VCaP (cell line): ENCODE measurements at regions not wholly inside any gene's neighbourhood (a gene's known extent, or its start where the extent isn't known, plus 50 kb on each side); places are given as distances from the start of the nearest gene placed in this dataset.

Experiments
- H3K27ac ChIP-seq: fragments of 450-650 bp; 2 replicates; pipeline ENCODE4 v1.5.1; 2017
- TF ChIP-seq, protein P1 (sequence below): fragments of 450-650 bp; conservative IDR thresholded peaks from 2 replicates; pipeline ENCODE4 v1.5.1; 2017; ENCODE audit warnings: mild to moderate bottlenecking, moderate library complexity

DNA sequence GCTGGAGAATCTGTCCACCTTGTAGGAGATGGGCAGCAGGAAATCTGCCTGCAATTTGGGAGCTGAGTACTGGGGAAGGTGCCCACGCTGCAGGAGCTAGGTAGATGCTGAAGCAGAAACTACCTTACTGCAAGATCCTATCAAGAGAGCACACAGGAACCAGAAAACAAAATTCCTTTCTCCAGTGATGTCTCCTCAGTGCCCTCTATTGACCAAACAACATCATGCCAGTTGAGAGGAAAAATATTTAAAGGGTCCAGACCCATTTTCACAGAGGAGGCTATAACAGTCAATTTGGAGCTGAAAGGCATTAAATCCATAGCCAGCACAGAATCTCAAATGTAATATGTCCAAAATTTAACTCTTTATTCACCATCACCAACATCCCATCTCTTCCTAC is 406.8 kb downstream of the SLITRK2 start:
- no peak overlapping the region for H3K27ac ChIP-seq
- TF ChIP-seq, protein P1, sequence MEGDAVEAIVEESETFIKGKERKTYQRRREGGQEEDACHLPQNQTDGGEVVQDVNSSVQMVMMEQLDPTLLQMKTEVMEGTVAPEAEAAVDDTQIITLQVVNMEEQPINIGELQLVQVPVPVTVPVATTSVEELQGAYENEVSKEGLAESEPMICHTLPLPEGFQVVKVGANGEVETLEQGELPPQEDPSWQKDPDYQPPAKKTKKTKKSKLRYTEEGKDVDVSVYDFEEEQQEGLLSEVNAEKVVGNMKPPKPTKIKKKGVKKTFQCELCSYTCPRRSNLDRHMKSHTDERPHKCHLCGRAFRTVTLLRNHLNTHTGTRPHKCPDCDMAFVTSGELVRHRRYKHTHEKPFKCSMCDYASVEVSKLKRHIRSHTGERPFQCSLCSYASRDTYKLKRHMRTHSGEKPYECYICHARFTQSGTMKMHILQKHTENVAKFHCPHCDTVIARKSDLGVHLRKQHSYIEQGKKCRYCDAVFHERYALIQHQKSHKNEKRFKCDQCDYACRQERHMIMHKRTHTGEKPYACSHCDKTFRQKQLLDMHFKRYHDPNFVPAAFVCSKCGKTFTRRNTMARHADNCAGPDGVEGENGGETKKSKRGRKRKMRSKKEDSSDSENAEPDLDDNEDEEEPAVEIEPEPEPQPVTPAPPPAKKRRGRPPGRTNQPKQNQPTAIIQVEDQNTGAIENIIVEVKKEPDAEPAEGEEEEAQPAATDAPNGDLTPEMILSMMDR = no peak; the same call in 1 of the 2 replicates

DNA sequence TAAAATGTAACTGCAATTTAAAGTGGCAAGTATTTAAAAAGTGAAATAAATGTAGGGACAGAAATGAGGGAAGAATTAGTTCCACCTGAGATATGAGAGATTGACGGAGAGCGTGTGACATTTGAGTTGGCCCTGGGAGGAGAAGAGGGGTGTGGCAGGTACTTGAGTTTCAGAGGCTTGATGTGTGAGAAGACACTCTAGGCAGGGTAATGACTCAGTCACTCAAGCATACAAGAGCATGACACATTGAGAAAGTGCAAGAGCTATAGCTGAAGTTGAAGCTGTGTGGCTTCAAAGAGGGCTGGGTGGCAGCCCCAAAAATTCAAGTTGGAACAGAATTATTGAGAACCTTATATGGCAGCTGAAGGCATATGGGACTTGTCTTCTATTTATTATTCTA is 420.5 kb downstream of the SLITRK2 start:
- H3K27ac ChIP-seq = no peak overlapping the region
- TF ChIP-seq, protein P1 = no peak

DNA sequence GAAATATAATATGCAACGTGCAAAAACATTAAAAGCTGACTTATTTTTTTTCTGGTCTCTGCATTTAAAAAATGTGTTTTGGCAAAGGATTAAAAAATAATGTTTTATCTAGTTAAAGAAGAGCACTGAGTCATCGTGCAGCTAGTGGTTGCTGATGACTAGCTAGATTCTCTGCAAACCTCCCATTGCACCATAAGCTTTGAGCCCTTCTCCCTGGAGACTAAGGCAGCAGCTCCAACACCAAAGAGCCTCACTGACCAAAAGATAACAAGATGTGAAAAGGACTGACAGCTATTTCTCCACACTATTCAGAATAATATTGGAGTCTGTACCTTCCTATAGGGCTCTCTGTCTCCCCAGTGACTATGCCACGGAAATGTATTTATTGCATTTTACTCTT is 424.3 kb downstream of the SLITRK2 start:
- H3K27ac ChIP-seq = no peak overlapping the region
- TF ChIP-seq, protein P1 = no peak

DNA sequence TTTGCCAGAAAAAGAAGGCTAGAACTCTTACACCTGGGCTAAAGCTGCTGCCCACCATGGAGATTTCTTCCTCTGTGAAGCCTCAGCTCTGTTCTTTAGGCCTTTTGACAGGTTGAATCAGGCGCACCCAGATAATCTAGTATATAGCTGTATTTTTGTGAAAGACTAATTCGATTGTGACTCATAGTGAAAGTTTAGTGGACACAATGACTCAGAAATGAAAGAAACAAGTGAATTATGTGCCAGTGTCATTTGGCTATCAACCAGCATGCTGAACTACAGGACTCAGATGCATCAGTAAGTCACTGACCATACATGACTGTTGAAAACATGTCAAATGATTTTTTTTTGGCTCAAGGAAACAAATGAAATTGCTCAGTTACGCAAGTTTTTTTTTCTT is 425.4 kb downstream of the SLITRK2 start:
- no peak overlapping the region for H3K27ac ChIP-seq
- TF ChIP-seq, protein P1 = no peak

DNA sequence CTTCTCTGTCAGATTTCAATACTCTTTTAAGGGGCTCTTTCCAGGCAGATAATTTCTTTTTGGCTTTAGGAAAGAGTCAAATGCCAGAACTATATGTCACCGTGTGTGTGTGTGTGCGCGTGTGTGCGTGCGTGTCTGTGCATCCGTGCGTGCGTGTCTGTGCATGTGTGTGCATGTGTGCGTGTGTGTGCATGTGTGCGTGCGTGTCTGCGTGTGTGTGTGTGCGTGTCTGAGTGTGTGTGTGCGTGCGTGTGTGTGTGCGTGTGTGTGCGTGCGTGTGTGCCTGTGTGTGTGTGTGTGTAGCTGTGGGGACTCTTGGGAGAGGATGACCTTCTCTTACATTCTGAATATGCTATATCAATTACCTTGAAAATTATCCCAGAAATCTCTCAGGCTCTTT is 441.6 kb downstream of the SLITRK2 start:
- TF ChIP-seq, protein P1 = no peak
- no peak overlapping the region for H3K27ac ChIP-seq

DNA sequence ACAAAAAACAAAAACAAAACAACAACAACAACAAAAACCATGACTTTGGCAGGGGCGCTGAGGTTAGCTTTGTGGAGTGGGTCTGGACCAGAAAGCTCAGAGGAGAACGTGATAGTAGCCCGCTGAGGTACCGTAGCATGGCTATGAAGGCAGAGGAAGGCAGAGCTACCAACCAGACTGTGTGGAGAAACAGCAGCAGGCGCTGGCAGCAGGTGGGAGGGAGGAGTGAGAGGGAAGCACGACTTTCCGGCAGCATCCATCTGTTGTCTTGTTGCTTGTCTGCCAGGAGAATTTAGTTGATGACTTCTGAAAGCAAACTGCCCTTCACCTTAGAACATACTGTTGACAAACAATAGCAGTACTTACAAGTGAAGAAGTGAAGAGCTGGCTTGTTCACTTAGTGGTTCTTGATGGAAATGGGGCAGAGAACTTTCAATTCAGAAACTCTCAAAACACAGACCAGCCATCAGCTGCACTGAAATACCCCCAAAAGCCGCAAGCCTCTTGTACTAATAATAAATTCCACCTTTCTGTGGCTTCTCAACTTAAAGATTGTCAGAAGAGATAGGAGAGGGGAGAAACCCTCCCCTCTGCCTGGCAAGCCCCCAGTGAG is 447.2 kb downstream of the SLITRK2 start:
- TF ChIP-seq, protein P1 = no peak
- H3K27ac ChIP-seq = no peak overlapping the region

DNA sequence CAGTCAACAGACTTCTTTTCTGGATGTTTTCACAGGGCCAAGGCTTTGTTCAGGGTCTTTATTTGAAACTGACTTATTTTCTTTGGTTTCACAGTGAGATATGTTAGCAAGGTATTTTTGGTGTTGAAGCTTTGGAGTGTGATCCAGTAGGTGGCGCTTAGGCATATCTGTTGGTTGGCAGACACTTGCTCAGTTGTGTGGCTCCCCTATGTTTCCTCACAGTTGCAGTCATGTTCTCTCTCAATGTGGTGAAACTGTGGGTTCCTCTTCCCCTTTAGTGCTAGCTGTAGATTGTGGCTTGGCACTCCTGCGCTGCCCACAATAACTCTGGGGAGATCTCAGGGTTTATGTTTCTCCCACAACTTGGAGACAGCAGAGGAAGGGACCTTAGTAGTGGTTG is 460.8 kb downstream of the SLITRK2 start:
- TF ChIP-seq, protein P1 = no peak
- no peak overlapping the region for H3K27ac ChIP-seq
